ENCODE measurements at regions not wholly inside any gene's neighbourhood (a gene's known extent, or its start where the extent isn't known, plus 50 kb on each side); places are given as distances from the start of the nearest gene placed in this dataset.
"Not testable (repeated sequence)": the region's sequence is repeated elsewhere in the genome, so short reads cannot be mapped to it uniquely, and the experiment has no call there.

GRCh38 chr10:35263827-35264226 is 72.5 kb upstream of the CCNY start:
- not testable (repeated sequence) for DNase-seq (ENCODE audit: low spot score); FAIRE-seq

DNA sequence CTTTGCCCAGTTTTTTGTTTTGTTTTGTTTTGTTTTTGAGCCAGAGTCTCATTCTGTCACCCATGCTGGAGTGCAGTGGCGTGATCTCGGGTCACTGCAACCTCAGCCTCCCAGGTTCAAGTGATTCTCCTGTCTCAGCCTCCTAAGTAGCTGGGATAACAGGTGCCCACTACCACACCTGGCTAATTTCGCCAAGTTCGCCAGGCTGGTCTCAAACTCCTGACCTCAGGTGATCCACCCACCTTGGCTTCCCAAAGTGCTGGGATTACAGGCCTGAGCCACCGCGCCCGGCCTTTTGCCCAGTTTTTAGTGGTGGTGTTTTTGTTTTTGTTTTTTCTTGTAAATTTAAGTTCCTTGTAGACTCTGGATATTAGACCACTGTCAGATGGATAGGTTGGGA is 71.7 kb upstream of the CCNY start:
- not testable (repeated sequence) for FAIRE-seq

DNA sequence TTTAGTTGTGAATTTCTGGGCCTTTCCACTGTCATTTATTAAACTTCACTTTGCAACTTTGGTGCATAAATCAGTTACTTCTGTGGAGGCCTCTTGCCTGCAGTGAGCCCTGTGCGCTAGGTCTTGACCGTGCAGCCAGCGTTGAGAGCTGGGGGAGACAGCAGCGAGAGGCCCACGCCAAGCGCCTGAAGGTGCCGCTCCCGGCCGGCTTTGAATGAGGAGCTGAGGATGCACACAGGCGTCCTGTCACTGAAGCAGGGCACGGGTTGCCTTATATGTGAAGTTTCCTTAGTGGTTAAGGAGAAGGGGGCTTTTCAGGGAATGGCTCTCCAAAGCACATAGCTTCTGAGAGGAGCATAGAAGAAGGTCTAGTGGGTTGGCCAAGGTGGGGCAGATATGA is 70.9 kb upstream of the CCNY start:
- no peak for FAIRE-seq

More for the DNA sequence above, 71.7 kb upstream of the CCNY start:
- not testable (repeated sequence) for DNase-seq (ENCODE audit: low spot score)

DNA sequence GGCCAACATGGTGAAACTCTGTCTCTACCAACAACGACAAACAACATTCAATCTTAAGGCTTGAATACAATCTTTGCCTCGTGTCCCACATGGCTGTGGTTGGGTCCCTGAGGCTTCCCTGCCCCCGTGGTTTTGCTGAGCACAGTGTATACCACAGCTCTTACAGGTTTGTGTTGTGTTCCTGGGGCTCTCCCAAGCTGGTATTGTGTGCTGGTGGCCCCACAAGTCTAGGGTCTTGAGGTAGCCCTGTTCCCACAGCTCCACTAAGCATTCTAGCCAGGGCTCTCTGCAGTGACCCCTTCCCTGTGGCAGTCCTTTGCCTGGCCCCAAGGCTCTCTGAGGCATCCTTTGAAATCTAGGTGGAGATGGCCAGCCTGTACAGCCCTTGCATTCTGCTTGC is 68.0 kb upstream of the CCNY start:
- FAIRE-seq, result no peak

More for the DNA sequence above, 70.9 kb upstream of the CCNY start:
- DNase-seq (ENCODE audit: low spot score), result no peak

GRCh38 chr10:35268791-35269257 is 67.5 kb upstream of the CCNY start:
- DNase-seq (ENCODE audit: low spot score) (peak; percentile 39), FAIRE-seq (peak; percentile 72)

More for the DNA sequence above, 68.0 kb upstream of the CCNY start:
- DNase-seq (ENCODE audit: low spot score), result no peak

GRCh38 chr10:35270100-35270499 is 66.2 kb upstream of the CCNY start:
- DNase-seq (ENCODE audit: low spot score), result peak; percentile 34

GRCh38 chr10:35271086-35271858 is 65.0 kb upstream of the CCNY start:
- peak; percentile 69 for DNase-seq (ENCODE audit: low spot score)
- peak; percentile 97 for FAIRE-seq

More at GRCh38 chr10:35270100-35270499, 66.2 kb upstream of the CCNY start:
- peak; percentile 43 for FAIRE-seq

GRCh38 chr10:35271859-35272165 is 64.5 kb upstream of the CCNY start:
- DNase-seq (ENCODE audit: low spot score) (peak; percentile 33), FAIRE-seq (peak; percentile 75)

- not testable (repeated sequence) for FAIRE-seq; DNase-seq (ENCODE audit: low spot score)
Observed at GRCh38 chr10:35272401-35272800, 63.9 kb upstream of the CCNY start.

- FAIRE-seq; DNase-seq (ENCODE audit: low spot score): not testable (repeated sequence)
Observed at GRCh38 chr10:35273994-35274393, 62.3 kb upstream of the CCNY start.

DNA sequence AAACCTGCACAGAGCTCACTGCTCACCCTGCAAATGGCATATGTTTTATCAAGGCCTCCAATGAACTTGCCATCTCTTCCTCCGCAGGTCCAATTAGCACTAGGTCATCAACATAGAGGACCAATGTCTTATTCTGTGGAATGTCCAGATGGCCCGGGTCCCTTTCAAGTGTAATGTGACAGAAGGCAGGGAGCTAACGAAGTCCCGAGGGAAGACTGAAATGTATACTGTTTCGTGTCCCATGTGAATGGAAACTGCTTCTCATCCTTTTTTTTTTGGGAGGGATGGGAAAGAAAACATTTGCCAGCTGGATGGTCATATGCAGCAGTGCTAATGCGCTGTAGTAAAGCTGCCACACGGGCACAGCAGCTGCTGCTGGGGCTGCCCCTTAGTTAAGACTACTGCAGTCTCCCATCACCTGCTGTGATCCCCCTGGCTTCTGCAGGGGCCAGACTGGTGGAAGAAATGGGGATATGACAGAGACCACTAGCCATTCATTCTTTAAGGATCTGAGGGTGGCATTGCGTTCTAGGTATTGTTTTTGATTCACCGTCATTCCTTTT is 61.7 kb upstream of the CCNY start:
- FAIRE-seq (no peak), DNase-seq (ENCODE audit: low spot score) (no peak)

DNA sequence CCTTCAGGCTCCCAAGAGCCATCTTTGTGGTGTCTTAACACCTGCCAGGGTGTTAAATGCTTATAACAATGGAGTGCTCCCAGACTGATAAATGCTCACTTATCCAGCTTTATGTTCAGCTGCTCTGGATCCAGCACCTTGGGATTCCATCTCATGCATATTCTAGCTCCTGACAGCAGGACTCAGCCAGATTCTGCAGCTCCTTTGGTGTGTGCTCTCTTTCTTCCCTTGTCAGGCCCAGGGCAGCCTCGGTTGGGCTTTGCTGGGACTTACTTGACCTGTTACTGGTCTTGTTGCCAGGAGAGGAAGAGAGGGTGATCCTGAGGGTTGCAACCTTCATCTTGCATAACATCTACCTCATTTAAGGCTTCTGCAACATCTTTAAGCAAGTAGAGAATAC is 59.4 kb upstream of the CCNY start:
- DNase-seq (ENCODE audit: low spot score) (no peak), FAIRE-seq (no peak)

- DNase-seq (ENCODE audit: low spot score); FAIRE-seq: not testable (repeated sequence)
Observed at GRCh38 chr10:35280246-35280645, 56.1 kb upstream of the CCNY start.
